HepG2 (cell line): ENCODE measurements at regions not wholly inside any gene's neighbourhood (a gene's known extent, or its start where the extent isn't known, plus 50 kb on each side); places are given as distances from the start of the nearest gene placed in this dataset.

Source experiments
- ATAC-seq: fragments of 200-7000 bp; cut with Tn5 transposase; 3 replicates; pipeline ENCODE4 v1.9.1; 2020; ENCODE audit warnings: mild to moderate bottlenecking, moderate library complexity
- BruUV-seq: library from RNA; stranded (reverse); fragments of 400-500 nt; replicated peaks from 2 replicates; lab custom pipeline; 2021; lab: Mats Ljungman, UMichigan
- CTCF ChIA-PET: fragments of 300-600 bp; formaldehyde crosslinking; extraction: SDS; loops from one replicate; lab custom pipeline; 2021; ENCODE audit warnings: low total read pairs, inconsistent platforms, low intra/inter-chr PET ratio; lab: Yijun Ruan, JAX
- POLR2A ChIA-PET: fragments of 350-600 bp; sonication (Branson Sonifier 250); formaldehyde crosslinking; loops from one replicate; lab custom pipeline; 2020; ENCODE audit warnings: antibody characterized with exemption, inconsistent platforms; lab: Yijun Ruan, JAX
- DNase-seq: peaks from one replicate; pipeline ENCODE4 v3.0.0-alpha.2; 2015; ENCODE audit warnings: low spot score
- FAIRE-seq: peaks from 3 replicates; lab custom pipeline; 2011; peaks lifted over from hg19 to GRCh38; lab: Jason Lieb, UNC
- H2AFZ ChIP-seq: one replicate; pipeline ENCODE4 v1.6.1; 2011; ENCODE audit warnings: low read length, inconsistent platforms
- H3K27ac ChIP-seq: fragments of 300-600 bp; 3 replicates; pipeline ENCODE4 v1.8.0; 2011; ENCODE audit warnings: mixed run types, mild to moderate bottlenecking, mixed read lengths, low read length, inconsistent platforms; ENCODE audit not compliant: insufficient read depth; ENCODE audit errors: extremely low read length
- H3K27me3 ChIP-seq, 2 experiments: fragments of 200-600 bp in 1 of 2; 2 replicates in 1 of 2; 3 replicates in 1 of 2; pipeline versions ENCODE4 v1.6.0 to v1.8.0; 2011; ENCODE audit warnings: low read length in 2 of 2, mild to moderate bottlenecking in 2 of 2, moderate library complexity in 2 of 2, inconsistent platforms in 1 of 2; ENCODE audit not compliant: insufficient read depth in 2 of 2, control insufficient read depth in 1 of 2
- H3K36me3 ChIP-seq, 2 experiments: fragments of 200-600 bp in 1 of 2; replicated peaks in 1 of 2; 2 replicates in 1 of 2; 3 replicates in 1 of 2; pipeline versions ENCODE4 v1.5.1 to v1.8.0; 2011; ENCODE audit warnings: low read length in 2 of 2, inconsistent platforms in 1 of 2; ENCODE audit not compliant: insufficient read depth in 2 of 2, control insufficient read depth in 1 of 2
- H3K4me1 ChIP-seq: 2 replicates; pipeline ENCODE4 v1.5.1; 2012; ENCODE audit warnings: low read length, inconsistent platforms; ENCODE audit not compliant: insufficient read depth
- H3K4me2 ChIP-seq: 2 replicates; pipeline ENCODE4 v1.6.0; 2011; ENCODE audit warnings: low read depth, low read length, inconsistent platforms
- H3K4me3 ChIP-seq, 3 experiments: fragments of 200-600 bp in 1 of 3; sonication (generic), shearing (Covaris generic) in 1 of 3; replicated peaks in 1 of 3; 2 replicates each; pipeline ENCODE4 v1.5.1; 2011 to 2016; ENCODE audit warnings: low read length in 3 of 3, inconsistent platforms in 2 of 3, low read depth in 2 of 3, mild to moderate bottlenecking in 2 of 3, control low read depth in 1 of 3, mixed read lengths in 1 of 3; ENCODE audit not compliant: insufficient read depth in 1 of 3
- H3K79me2 ChIP-seq: one replicate; pipeline ENCODE4 v1.6.1; 2011; ENCODE audit warnings: low read length, inconsistent platforms; ENCODE audit not compliant: insufficient read depth
- H3K9ac ChIP-seq: 2 replicates; pipeline ENCODE4 v1.6.0; 2011; ENCODE audit warnings: mild to moderate bottlenecking, low read depth, low read length, inconsistent platforms; ENCODE audit not compliant: insufficient read depth
- H3K9me3 ChIP-seq: 2 replicates; pipeline ENCODE4 v1.5.1; 2012; ENCODE audit warnings: mild to moderate bottlenecking, low read length
- H4K20me1 ChIP-seq: 2 replicates; pipeline ENCODE4 v1.6.0; 2011; ENCODE audit warnings: inconsistent platforms, mild to moderate bottlenecking, low read length, moderate library complexity; ENCODE audit not compliant: insufficient read depth
- FIP1L1 ChIP-seq: fragments of 200-400 bp; formaldehyde crosslinking; IDR thresholded peaks from 2 replicates; pipeline ENCODE4 v1.6.1; 2018; ENCODE audit warnings: low read depth, mild to moderate bottlenecking, low read length, moderate library complexity, borderline replicate concordance; ENCODE audit not compliant: insufficient read depth
- FOSL2 ChIP-seq: sonication (generic); formaldehyde crosslinking; IDR thresholded peaks from 2 replicates; pipeline ENCODE4 v1.4.0; 2020; ENCODE audit warnings: missing genetic modification reagents
- PAWR ChIP-seq: sonication (generic); formaldehyde crosslinking; IDR thresholded peaks from 2 replicates; pipeline ENCODE4 v1.4.0; 2020; ENCODE audit warnings: missing genetic modification reagents, mild to moderate bottlenecking, borderline replicate concordance
- POLR2A ChIP-seq, 2 experiments: IDR thresholded peaks; 2 replicates each; pipeline ENCODE4 v1.6.1; 2011; ENCODE audit warnings: low read depth in 2 of 2, low read length in 2 of 2, mild to moderate bottlenecking in 1 of 2, moderate library complexity in 1 of 2; ENCODE audit not compliant: insufficient read depth in 1 of 2
- RFX5 ChIP-seq: IDR thresholded peaks from 2 replicates; pipeline ENCODE4 v1.6.1; 2011; ENCODE audit warnings: low read depth, low read length, improper control_type of control experiment
- SRSF4 ChIP-seq: fragments of 200-400 bp; formaldehyde crosslinking; IDR thresholded peaks from one replicate; pipeline ENCODE4 v1.6.1; 2018; ENCODE audit warnings: mild to moderate bottlenecking, low read depth, low read length, moderate library complexity; ENCODE audit not compliant: poor library complexity, severe bottlenecking
- TBP ChIP-seq: sonication (generic); formaldehyde crosslinking; IDR thresholded peaks from 2 replicates; pipeline ENCODE4 v1.5.0; 2020; ENCODE audit warnings: missing genetic modification reagents
- ZNF543 ChIP-seq: sonication (generic); formaldehyde crosslinking; IDR thresholded peaks from 2 replicates; pipeline ENCODE4 v1.4.0; 2020; ENCODE audit warnings: mild to moderate bottlenecking, missing genetic modification reagents
- ZNF790 ChIP-seq: sonication (generic); formaldehyde crosslinking; IDR thresholded peaks from 2 replicates; pipeline ENCODE4 v1.8.0; 2022; ENCODE audit warnings: missing genetic modification reagents, mild to moderate bottlenecking, borderline replicate concordance
- WGBS: methylation state at CpG from one replicate; pipeline ENCODE4 v1.1.6; 2017; ENCODE audit warnings: low lambda C conversion rate; 5-methylcytosine and 5-hydroxymethylcytosine counted together
- in situ Hi-C: cut with HindIII; loops from 2 replicates; pipeline ENCODE4 v1.10.0; 2017; ENCODE audit warnings: low pct_unique_long_range_greater_than_20kb; ENCODE audit not compliant: extremely low pct_ligation_motif_present
- intact Hi-C: fragments of 100-400 bp; cut with micrococcal nuclease; formaldehyde crosslinking; loops from one replicate; pipeline ENCODE4 v1.10.0; 2022; ENCODE audit not compliant: unreplicated experiment
- TF ChIP-seq, protein P1 (sequence below): sonication (generic); formaldehyde crosslinking; IDR thresholded peaks from 2 replicates; pipeline ENCODE4 v1.5.0; 2020; ENCODE audit warnings: missing genetic modification reagents
- TF ChIP-seq, protein P2 (sequence below): IDR thresholded peaks from 2 replicates; pipeline ENCODE4 v1.4.0; 2020; ENCODE audit warnings: mild to moderate bottlenecking, missing genetic modification reagents

DNA sequence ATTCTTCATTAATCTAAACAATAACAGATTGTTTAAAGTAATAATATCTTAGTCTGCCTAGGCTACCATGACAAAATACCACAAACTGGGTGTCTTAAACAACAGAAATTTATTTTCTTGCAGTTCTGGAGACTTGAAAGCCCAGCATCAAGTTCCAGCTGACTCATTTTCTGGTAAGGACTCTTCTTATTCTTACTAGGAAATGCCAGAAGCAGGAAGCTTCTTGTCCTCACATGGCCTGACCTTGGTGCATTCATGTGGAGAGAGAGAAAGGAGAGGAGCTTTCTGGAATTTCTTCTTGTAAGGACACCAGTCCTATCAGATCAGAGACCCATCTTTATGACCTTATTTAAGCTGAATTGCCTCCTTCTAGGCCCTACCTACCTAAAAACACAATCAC, 110.5 kb downstream of the ANKRD60 start:
- no TSS peak for BruUV-seq
- Histone ChIP-seq H3K4me1 (no peaks in the 10 kb centered on the region), H2AFZ (no peak overlapping the region), H4K20me1 (no peaks in the 10 kb centered on the region), H3K36me3 (no peaks in the 10 kb centered on the region), H3K4me2 (no peak overlapping the region), H3K27me3 (peaks cover 4 to 15% of the 10 kb centered on the region in 2 experiments), H3K79me2 (no peaks in the 10 kb centered on the region), H3K9me3 (no peaks in the 10 kb centered on the region), H3K27ac (no peak overlapping the region), H3K9ac (no peak overlapping the region), H3K4me3 (no peak overlapping the region)
- CTCF ChIA-PET: no interaction called here
- no peak for FAIRE-seq
- TF ChIP-seq RFX5 (no peak), PAWR (CRISPR knock-in tag) (no peak), FOSL2 (CRISPR knock-in tag) (no peak), FIP1L1 (no peak), TBP (CRISPR knock-in tag) (no peak), ZNF790 (no peak), ZNF543 (no peak)
- TF ChIP-seq, protein P1, sequence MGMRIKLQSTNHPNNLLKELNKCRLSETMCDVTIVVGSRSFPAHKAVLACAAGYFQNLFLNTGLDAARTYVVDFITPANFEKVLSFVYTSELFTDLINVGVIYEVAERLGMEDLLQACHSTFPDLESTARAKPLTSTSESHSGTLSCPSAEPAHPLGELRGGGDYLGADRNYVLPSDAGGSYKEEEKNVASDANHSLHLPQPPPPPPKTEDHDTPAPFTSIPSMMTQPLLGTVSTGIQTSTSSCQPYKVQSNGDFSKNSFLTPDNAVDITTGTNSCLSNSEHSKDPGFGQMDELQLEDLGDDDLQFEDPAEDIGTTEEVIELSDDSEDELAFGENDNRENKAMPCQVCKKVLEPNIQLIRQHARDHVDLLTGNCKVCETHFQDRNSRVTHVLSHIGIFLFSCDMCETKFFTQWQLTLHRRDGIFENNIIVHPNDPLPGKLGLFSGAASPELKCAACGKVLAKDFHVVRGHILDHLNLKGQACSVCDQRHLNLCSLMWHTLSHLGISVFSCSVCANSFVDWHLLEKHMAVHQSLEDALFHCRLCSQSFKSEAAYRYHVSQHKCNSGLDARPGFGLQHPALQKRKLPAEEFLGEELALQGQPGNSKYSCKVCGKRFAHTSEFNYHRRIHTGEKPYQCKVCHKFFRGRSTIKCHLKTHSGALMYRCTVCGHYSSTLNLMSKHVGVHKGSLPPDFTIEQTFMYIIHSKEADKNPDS: no peak
- ATAC-seq: no peak
- intact Hi-C loops: no loop called here
- POLR2A ChIA-PET: no interaction called here
- in situ Hi-C loops: no loop called here
- DNase-seq: no peak

DNA sequence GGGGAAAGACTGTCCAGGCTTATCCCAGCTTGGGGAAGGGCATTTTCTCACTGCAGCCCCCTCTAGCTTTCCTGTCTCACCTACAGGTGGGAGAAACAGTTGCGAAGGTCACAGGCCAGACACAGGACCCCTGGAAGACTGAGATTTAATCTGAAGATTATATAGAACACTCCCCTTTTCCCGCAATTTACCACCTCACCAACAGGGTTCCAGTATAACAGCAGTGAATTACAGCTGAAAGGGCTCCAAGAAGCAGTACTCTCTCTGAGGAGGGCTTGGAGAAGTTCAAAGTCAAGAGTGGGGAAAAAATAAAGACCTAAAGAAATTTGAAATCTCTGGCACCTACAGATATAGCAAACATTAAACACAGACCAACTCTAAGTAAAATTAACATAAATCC, 111.9 kb downstream of the ANKRD60 start:
- no peak overlapping the region for H3K9ac ChIP-seq
- H4K20me1 ChIP-seq: no peaks in the 10 kb centered on the region
- DNase-seq (no peak), ATAC-seq (no peak), FAIRE-seq (no peak)
- 0% methylated on average over 2 of the region's 2 CpGs for WGBS
- no peak overlapping the region for H3K27ac ChIP-seq
- intact Hi-C loops: no loop called here
- peaks cover 4 to 26% of the 10 kb centered on the region in 2 experiments for H3K27me3 ChIP-seq
- H3K36me3 ChIP-seq: no peaks in the 10 kb centered on the region
- no peaks in the 10 kb centered on the region for H3K79me2 ChIP-seq
- ChIA-PET CTCF (no interaction called here), POLR2A (no interaction called here)
- no peaks in the 10 kb centered on the region for H3K9me3 ChIP-seq
- no peak overlapping the region for H2AFZ ChIP-seq
- in situ Hi-C loops: no loop called here
- no peak overlapping the region for H3K4me3 ChIP-seq
- H3K4me1 ChIP-seq: no peaks in the 10 kb centered on the region
- no peak overlapping the region for H3K4me2 ChIP-seq
- BruUV-seq: no TSS peak
- no peak for TF ChIP-seq POLR2A (IDR thresholded peaks at IDR 0.05; ENCODE audit: insufficient read depth in 1 of 2, low read depth in 2 of 2, low read length in 2 of 2)
- TF ChIP-seq SRSF4: no peak
- TF ChIP-seq, protein P2, sequence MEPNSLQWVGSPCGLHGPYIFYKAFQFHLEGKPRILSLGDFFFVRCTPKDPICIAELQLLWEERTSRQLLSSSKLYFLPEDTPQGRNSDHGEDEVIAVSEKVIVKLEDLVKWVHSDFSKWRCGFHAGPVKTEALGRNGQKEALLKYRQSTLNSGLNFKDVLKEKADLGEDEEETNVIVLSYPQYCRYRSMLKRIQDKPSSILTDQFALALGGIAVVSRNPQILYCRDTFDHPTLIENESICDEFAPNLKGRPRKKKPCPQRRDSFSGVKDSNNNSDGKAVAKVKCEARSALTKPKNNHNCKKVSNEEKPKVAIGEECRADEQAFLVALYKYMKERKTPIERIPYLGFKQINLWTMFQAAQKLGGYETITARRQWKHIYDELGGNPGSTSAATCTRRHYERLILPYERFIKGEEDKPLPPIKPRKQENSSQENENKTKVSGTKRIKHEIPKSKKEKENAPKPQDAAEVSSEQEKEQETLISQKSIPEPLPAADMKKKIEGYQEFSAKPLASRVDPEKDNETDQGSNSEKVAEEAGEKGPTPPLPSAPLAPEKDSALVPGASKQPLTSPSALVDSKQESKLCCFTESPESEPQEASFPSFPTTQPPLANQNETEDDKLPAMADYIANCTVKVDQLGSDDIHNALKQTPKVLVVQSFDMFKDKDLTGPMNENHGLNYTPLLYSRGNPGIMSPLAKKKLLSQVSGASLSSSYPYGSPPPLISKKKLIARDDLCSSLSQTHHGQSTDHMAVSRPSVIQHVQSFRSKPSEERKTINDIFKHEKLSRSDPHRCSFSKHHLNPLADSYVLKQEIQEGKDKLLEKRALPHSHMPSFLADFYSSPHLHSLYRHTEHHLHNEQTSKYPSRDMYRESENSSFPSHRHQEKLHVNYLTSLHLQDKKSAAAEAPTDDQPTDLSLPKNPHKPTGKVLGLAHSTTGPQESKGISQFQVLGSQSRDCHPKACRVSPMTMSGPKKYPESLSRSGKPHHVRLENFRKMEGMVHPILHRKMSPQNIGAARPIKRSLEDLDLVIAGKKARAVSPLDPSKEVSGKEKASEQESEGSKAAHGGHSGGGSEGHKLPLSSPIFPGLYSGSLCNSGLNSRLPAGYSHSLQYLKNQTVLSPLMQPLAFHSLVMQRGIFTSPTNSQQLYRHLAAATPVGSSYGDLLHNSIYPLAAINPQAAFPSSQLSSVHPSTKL (CRISPR knock-in tag): no peak
